ENCODE measurements at regions not wholly inside any gene's neighbourhood (a gene's known extent, or its start where the extent isn't known, plus 50 kb on each side); places are given as distances from the start of the nearest gene placed in this dataset.

DNA sequence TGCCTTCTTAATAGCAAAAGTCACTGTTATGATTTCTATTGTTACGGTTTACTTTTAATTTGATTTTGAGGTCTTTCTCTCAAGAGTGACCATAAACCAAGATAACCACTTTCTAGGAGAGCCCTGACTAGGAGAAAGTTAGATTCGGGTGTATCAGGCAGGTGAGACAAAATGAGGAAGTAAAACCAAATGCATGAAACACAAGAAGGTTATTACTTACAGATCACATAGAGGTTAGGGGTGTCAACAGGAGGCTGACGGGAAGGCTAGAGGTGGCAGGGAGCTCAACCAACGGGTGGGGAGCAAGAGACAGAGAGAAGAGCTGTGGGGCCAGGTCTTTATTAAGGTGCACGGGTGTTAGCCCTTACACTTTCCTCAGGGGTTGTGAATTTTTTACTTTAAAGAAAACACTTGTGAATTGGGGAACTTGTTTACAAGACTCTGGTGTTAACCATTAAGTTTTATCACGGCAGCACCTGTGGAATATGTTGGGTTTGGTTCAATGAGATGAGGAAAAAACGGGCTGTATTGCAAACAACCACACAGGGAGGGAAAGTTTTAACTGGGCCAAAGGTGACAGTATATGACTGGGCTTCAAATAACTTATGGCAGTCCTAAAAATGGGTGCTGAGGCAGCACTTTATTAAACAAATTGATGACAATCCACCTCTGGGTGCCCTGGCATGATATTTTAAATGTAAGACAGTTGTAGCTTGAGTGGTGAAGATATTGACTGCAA, 154.9 kb downstream of the SDHAF3 start:
- TF ChIP-seq POLR2A (IDR thresholded peaks at IDR 0.05; ENCODE audit: low read length): no peak
- TF ChIP-seq GATA1 (IDR thresholded peaks at IDR 0.05; ENCODE audit: low read depth, low read length): no peak
